K562 (cell line): ENCODE measurements at regions not wholly inside any gene's neighbourhood (a gene's known extent, or its start where the extent isn't known, plus 50 kb on each side); places are given as distances from the start of the nearest gene placed in this dataset.

Experiments used
- ATAC-seq: fragments of 200-7000 bp; cut with Tn5 transposase; 3 replicates; pipeline ENCODE4 v1.9.1; 2020; ENCODE audit warnings: moderate library complexity
- BruUV-seq: library from RNA; stranded (reverse); fragments of 400-500 nt; replicated peaks from 2 replicates; lab custom pipeline; 2021; lab: Mats Ljungman, UMichigan
- CTCF ChIA-PET: fragments of 300-600 bp; formaldehyde crosslinking; extraction: SDS; loops from one replicate; lab custom pipeline; 2021; ENCODE audit warnings: low intra/inter-chr PET ratio; lab: Yijun Ruan, JAX
- POLR2A ChIA-PET: fragments of 300-600, 350-650 bp; sonication (Branson Sonifier 250); formaldehyde crosslinking; extraction: SDS; loops from one replicate; lab custom pipeline; 2021; ENCODE audit warnings: antibody characterized with exemption, inconsistent platforms; lab: Yijun Ruan, JAX
- DNase-seq, 4 experiments: peaks; one replicate each; pipeline versions ENCODE4 v3.0.0 to v3.0.0-alpha.2; 2011 to 2018; ENCODE audit warnings: low spot score in 3 of 4, mixed read lengths in 3 of 4; ENCODE audit errors: extremely low read depth in 1 of 4
- FAIRE-seq: peaks from 2 replicates; lab custom pipeline; 2011; peaks lifted over from hg19 to GRCh38; lab: Jason Lieb, UNC
- H2AFZ ChIP-seq: 2 replicates; pipeline ENCODE4 v1.6.0; 2011; ENCODE audit warnings: low read depth, low read length, control low read depth, inconsistent platforms
- H3K27ac ChIP-seq: fragments of 200-600 bp; 3 replicates; pipeline ENCODE4 v1.8.0; 2011; ENCODE audit warnings: low read depth, mild to moderate bottlenecking, control low read depth, inconsistent platforms, low read length, moderate library complexity, mixed read lengths; ENCODE audit errors: extremely low read depth
- H3K27me3 ChIP-seq, 2 experiments: fragments of 300-600 bp in 1 of 2; 2 replicates in 1 of 2; 3 replicates in 1 of 2; pipeline versions ENCODE4 v1.6.0 to v1.8.0; 2011; ENCODE audit warnings: inconsistent platforms in 2 of 2, low read length in 2 of 2, mild to moderate bottlenecking in 1 of 2, mixed read lengths in 1 of 2, moderate library complexity in 1 of 2; ENCODE audit not compliant: control insufficient read depth in 2 of 2, insufficient read depth in 2 of 2
- H3K36me3 ChIP-seq: fragments of 300-600 bp; 3 replicates; pipeline ENCODE4 v1.8.0; 2011; ENCODE audit warnings: mild to moderate bottlenecking, low read length, inconsistent platforms; ENCODE audit not compliant: control insufficient read depth, insufficient read depth
- H3K4me1 ChIP-seq, 2 experiments: fragments of 200-600 bp in 1 of 2; replicated peaks in 1 of 2; 2 replicates in 1 of 2; 3 replicates in 1 of 2; pipeline versions ENCODE4 v1.5.1 to v1.8.0; 2011; ENCODE audit warnings: inconsistent platforms in 2 of 2, low read length in 2 of 2, mild to moderate bottlenecking in 1 of 2, mixed read lengths in 1 of 2, moderate library complexity in 1 of 2; ENCODE audit not compliant: control insufficient read depth in 2 of 2, insufficient read depth in 2 of 2
- H3K4me2 ChIP-seq: 2 replicates; pipeline ENCODE4 v1.6.1; 2011; ENCODE audit warnings: low read length, control low read depth, inconsistent platforms, mixed read lengths; ENCODE audit not compliant: insufficient read depth
- H3K4me3 ChIP-seq: fragments of 200-600 bp; sonication (generic), shearing (Covaris generic); 2 replicates; pipeline ENCODE4 v1.5.1; 2016; ENCODE audit warnings: control low read depth, inconsistent platforms
- H3K79me2 ChIP-seq: fragments of 200-600 bp; 3 replicates; pipeline ENCODE4 v1.8.0; 2011; ENCODE audit warnings: low read length, inconsistent platforms; ENCODE audit not compliant: control insufficient read depth, insufficient read depth
- H3K9ac ChIP-seq, 2 experiments: 2 replicates each; pipeline versions ENCODE4 v1.6.0 to v1.6.1; 2011; ENCODE audit warnings: low read depth in 2 of 2, low read length in 2 of 2, control low read depth in 1 of 2, inconsistent platforms in 1 of 2, mild to moderate bottlenecking in 1 of 2, mixed read lengths in 1 of 2; ENCODE audit not compliant: insufficient read depth in 1 of 2
- H3K9me1 ChIP-seq: one replicate; pipeline ENCODE4 v1.6.0; 2011; ENCODE audit warnings: inconsistent platforms, mild to moderate bottlenecking, low read length, moderate library complexity; ENCODE audit not compliant: control insufficient read depth, insufficient read depth
- H3K9me3 ChIP-seq: replicated peaks from 2 replicates; pipeline ENCODE4 v1.5.1; 2011; ENCODE audit warnings: low read depth, low read length, inconsistent platforms; ENCODE audit not compliant: control insufficient read depth, insufficient read depth
- H4K20me1 ChIP-seq: replicated peaks from 2 replicates; pipeline ENCODE4 v1.6.1; 2011; ENCODE audit warnings: low read length, inconsistent platforms, mixed read lengths; ENCODE audit not compliant: control insufficient read depth, insufficient read depth
- ATF7 ChIP-seq: fragments of 450-650 bp; IDR thresholded peaks from 2 replicates; pipeline ENCODE4 v1.7.1; 2014; ENCODE audit warnings: mild to moderate bottlenecking, moderate library complexity
- FOXA3 ChIP-seq, 2 experiments: fragments of 450-650 bp in 1 of 2; sonication (generic) in 1 of 2; formaldehyde crosslinking; IDR thresholded peaks in 1 of 2; conservative IDR thresholded peaks in 1 of 2; 2 replicates each; pipeline versions ENCODE4 v1.4.0 to v1.8.0; 2020 to 2022; ENCODE audit warnings: mild to moderate bottlenecking in 2 of 2, missing genetic modification reagents in 1 of 2
- KLF1 ChIP-seq: fragments of 450-650 bp; IDR thresholded peaks from 2 replicates; pipeline ENCODE4 v1.6.1; 2016; ENCODE audit warnings: missing genetic modification characterization, missing compliant biosample characterization
- LARP7 ChIP-seq: fragments of 450-650 bp; IDR thresholded peaks from 2 replicates; pipeline ENCODE4 v1.6.1; 2016
- NCOA2 ChIP-seq, 2 experiments: fragments of 450-650 bp; IDR thresholded peaks; 2 replicates each; pipeline ENCODE4 v1.6.1; 2018; ENCODE audit warnings: mild to moderate bottlenecking in 2 of 2, moderate library complexity in 1 of 2; ENCODE audit not compliant: partially characterized antibody in 2 of 2
- NELFE ChIP-seq: IDR thresholded peaks from 2 replicates; pipeline ENCODE4 v1.6.1; 2011; ENCODE audit warnings: mild to moderate bottlenecking; ENCODE audit not compliant: insufficient read depth, insufficient read length
- NFXL1 ChIP-seq: fragments of 450-650 bp; formaldehyde crosslinking; IDR thresholded peaks from 2 replicates; pipeline ENCODE4 v1.4.0; 2021; ENCODE audit warnings: mild to moderate bottlenecking
- NFYB ChIP-seq: IDR thresholded peaks from 2 replicates; pipeline ENCODE4 v1.6.1; 2011; ENCODE audit warnings: mild to moderate bottlenecking, moderate library complexity; ENCODE audit not compliant: insufficient read length; ENCODE audit errors: extremely low read depth
- NR3C1 ChIP-seq: sonication (generic); formaldehyde crosslinking; IDR thresholded peaks from 2 replicates; pipeline ENCODE4 v1.8.1; 2022; ENCODE audit warnings: missing genetic modification reagents
- PRPF4 ChIP-seq: fragments of 200-400 bp; formaldehyde crosslinking; IDR thresholded peaks from one replicate; pipeline ENCODE4 v1.6.1; 2017; ENCODE audit warnings: low read length, low read depth, mild to moderate bottlenecking; ENCODE audit not compliant: insufficient read depth, poor library complexity, severe bottlenecking
- PTTG1 ChIP-seq: fragments of 450-650 bp; IDR thresholded peaks from 2 replicates; pipeline ENCODE4 v1.6.1; 2016; ENCODE audit warnings: low read depth, mild to moderate bottlenecking, missing genetic modification characterization, missing compliant biosample characterization
- RBM39 ChIP-seq: fragments of 200-400 bp; formaldehyde crosslinking; optimal IDR thresholded peaks from 2 replicates; pipeline ENCODE3; 2018; ENCODE audit warnings: low read depth, low read length
- STAT5A ChIP-seq: IDR thresholded peaks from 2 replicates; pipeline ENCODE4 v1.6.1; 2012; ENCODE audit warnings: low read length, inconsistent platforms, borderline replicate concordance
- ZFP36 ChIP-seq: fragments of 150-350 bp; IDR thresholded peaks from 2 replicates; pipeline ENCODE4 v1.6.1; 2018; ENCODE audit warnings: low read length, low read depth; ENCODE audit not compliant: partially characterized antibody
- ZFX ChIP-seq: sonication (generic); formaldehyde crosslinking; IDR thresholded peaks from 2 replicates; pipeline ENCODE4 v1.8.0; 2022; ENCODE audit warnings: mild to moderate bottlenecking, missing genetic modification reagents, moderate library complexity
- ZNF354B ChIP-seq: fragments of 250-450 bp; sonication (Bioruptor Pico); IDR thresholded peaks from 2 replicates; pipeline ENCODE4 v1.4.0; 2020
- ZNF561 ChIP-seq: fragments of 450-650 bp; formaldehyde crosslinking; conservative IDR thresholded peaks from 2 replicates; pipeline ENCODE4 v1.4.0; 2020; ENCODE audit warnings: mild to moderate bottlenecking, moderate library complexity
- WGBS: fragments of 100-300 bp; shearing (Covaris generic); methylation state at CpG from one replicate; pipeline ENCODE4 v1.1.6; 2016; ENCODE audit warnings: low coverage, mixed read lengths; ENCODE audit not compliant: insufficient coverage; ENCODE audit errors: missing lambda C conversion rate; 5-methylcytosine and 5-hydroxymethylcytosine counted together
- in situ Hi-C: fragments of 300-500 bp; cut with MboI; formaldehyde crosslinking; loops from 4 replicates; pipeline ENCODE4 v1.15.0; 2018; ENCODE audit warnings: inconsistent platforms, mixed read lengths
- intact Hi-C: fragments of 100-400 bp; cut with micrococcal nuclease; formaldehyde crosslinking; loops from 2 replicates; pipeline ENCODE4 v1.14.2; 2022
- TF ChIP-seq, protein P1 (sequence below): fragments of 450-650 bp; formaldehyde crosslinking; IDR thresholded peaks from 2 replicates; pipeline ENCODE4 v1.4.0; 2020; ENCODE audit warnings: mild to moderate bottlenecking, moderate library complexity
- TF ChIP-seq, protein P2 (sequence below): fragments of 150-350 bp; IDR thresholded peaks from 2 replicates; pipeline ENCODE4 v1.6.1; 2014; ENCODE audit warnings: low read depth, mild to moderate bottlenecking, low read length, borderline replicate concordance

DNA sequence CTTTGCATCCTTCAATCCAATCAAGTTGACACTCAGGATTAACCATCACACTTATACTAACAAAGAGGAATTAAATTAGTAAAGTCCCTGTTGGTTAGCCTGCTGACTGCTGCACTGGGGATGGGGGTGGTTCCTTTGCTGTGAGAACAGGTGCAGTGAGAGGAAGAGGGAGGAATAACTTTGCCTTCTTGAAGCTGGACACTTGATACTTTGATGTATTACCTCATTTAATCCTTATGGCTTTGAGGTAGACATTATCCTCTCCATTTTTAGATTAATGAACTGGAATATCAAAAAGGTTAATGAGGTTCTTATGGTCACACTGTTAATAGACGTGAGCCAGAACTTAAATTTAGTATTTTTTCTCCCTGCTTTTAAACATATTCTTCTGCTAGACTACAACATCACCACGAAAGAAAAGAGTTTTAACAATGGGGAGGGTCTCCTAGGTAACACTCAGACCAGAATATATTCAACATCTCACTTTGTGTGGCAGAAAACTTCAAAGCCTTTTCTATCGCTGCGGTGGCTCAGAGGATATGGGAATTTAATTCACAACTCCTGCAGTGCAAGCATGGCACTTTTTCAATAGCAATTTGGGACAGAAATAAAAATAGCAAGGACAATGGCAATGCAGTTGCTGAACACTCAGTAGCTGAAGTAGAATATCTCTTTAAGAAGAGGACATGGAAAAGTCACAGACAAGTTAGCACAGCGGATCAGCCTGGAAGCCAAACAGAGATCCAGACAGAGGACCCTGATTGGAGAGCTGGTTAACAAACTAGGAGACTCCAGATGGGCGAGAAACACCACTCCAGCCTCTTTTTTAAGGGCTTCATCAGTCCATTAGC lies 68.8 kb upstream of the DNAH14 start:
- Histone ChIP-seq H3K27ac (no peak overlapping the region), H3K4me1 (no peaks in the 10 kb centered on the region), H3K9me1 (no peaks in the 10 kb centered on the region), H3K9ac (no peak overlapping the region), H3K4me3 (no peak overlapping the region), H3K9me3 (no peaks in the 10 kb centered on the region), H3K4me2 (no peak overlapping the region), H3K27me3 (no peaks in the 10 kb centered on the region; a peak in 1 of 5 replicates), H3K79me2 (no peaks in the 10 kb centered on the region), H4K20me1 (no peaks in the 10 kb centered on the region), H2AFZ (no peak overlapping the region), H3K36me3 (no peaks in the 10 kb centered on the region)
- no peak for DNase-seq
- no peak for FAIRE-seq
- POLR2A ChIA-PET: no interaction called here
- in situ Hi-C loops: no loop called here
- 0% methylated on average over 6 of the region's 6 CpGs for WGBS
- intact Hi-C loops: no loop called here
- no peak for TF ChIP-seq NFXL1 (CRISPR knock-in tag)
- no peak for TF ChIP-seq ZFP36
- TF ChIP-seq NELFE: no peak
- TF ChIP-seq PTTG1: no peak
- no peak for TF ChIP-seq FOXA3 (CRISPR knock-in tag; conservative IDR thresholded peaks at IDR 0.05 in 1 of 2, IDR thresholded peaks at IDR 0.05 in 1 of 2)
- TF ChIP-seq, protein P1, sequence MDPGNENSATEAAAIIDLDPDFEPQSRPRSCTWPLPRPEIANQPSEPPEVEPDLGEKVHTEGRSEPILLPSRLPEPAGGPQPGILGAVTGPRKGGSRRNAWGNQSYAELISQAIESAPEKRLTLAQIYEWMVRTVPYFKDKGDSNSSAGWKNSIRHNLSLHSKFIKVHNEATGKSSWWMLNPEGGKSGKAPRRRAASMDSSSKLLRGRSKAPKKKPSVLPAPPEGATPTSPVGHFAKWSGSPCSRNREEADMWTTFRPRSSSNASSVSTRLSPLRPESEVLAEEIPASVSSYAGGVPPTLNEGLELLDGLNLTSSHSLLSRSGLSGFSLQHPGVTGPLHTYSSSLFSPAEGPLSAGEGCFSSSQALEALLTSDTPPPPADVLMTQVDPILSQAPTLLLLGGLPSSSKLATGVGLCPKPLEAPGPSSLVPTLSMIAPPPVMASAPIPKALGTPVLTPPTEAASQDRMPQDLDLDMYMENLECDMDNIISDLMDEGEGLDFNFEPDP (CRISPR knock-in tag): no peak
- TF ChIP-seq ZNF354B (CRISPR knock-in tag): no peak
- no peak for TF ChIP-seq ZNF561
- TF ChIP-seq NFYB: no peak
- no peak for TF ChIP-seq KLF1 (tag)
- no peak for TF ChIP-seq LARP7
- no peak for TF ChIP-seq ATF7
- TF ChIP-seq RBM39: no peak
- TF ChIP-seq, protein P2, sequence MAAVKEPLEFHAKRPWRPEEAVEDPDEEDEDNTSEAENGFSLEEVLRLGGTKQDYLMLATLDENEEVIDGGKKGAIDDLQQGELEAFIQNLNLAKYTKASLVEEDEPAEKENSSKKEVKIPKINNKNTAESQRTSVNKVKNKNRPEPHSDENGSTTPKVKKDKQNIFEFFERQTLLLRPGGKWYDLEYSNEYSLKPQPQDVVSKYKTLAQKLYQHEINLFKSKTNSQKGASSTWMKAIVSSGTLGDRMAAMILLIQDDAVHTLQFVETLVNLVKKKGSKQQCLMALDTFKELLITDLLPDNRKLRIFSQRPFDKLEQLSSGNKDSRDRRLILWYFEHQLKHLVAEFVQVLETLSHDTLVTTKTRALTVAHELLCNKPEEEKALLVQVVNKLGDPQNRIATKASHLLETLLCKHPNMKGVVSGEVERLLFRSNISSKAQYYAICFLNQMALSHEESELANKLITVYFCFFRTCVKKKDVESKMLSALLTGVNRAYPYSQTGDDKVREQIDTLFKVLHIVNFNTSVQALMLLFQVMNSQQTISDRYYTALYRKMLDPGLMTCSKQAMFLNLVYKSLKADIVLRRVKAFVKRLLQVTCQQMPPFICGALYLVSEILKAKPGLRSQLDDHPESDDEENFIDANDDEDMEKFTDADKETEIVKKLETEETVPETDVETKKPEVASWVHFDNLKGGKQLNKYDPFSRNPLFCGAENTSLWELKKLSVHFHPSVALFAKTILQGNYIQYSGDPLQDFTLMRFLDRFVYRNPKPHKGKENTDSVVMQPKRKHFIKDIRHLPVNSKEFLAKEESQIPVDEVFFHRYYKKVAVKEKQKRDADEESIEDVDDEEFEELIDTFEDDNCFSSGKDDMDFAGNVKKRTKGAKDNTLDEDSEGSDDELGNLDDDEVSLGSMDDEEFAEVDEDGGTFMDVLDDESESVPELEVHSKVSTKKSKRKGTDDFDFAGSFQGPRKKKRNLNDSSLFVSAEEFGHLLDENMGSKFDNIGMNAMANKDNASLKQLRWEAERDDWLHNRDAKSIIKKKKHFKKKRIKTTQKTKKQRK: no peak
- no peak for TF ChIP-seq NR3C1
- no peak for TF ChIP-seq STAT5A
- no peak for TF ChIP-seq ZFX (CRISPR knock-in tag)
- TF ChIP-seq PRPF4: no peak
- no peak for TF ChIP-seq NCOA2 (IDR thresholded peaks at IDR 0.05; ENCODE audit: partially characterized antibody in 2 of 2)
- no peak for ATAC-seq
- BruUV-seq: no TSS peak
- CTCF ChIA-PET: no interaction called here
